ENCODE measurements at regions not wholly inside any gene's neighbourhood (a gene's known extent, or its start where the extent isn't known, plus 50 kb on each side); places are given as distances from the start of the nearest gene placed in this dataset.
"Not testable (repeated sequence)": the region's sequence is repeated elsewhere in the genome, so short reads cannot be mapped to it uniquely, and the experiment has no call there.

DNA sequence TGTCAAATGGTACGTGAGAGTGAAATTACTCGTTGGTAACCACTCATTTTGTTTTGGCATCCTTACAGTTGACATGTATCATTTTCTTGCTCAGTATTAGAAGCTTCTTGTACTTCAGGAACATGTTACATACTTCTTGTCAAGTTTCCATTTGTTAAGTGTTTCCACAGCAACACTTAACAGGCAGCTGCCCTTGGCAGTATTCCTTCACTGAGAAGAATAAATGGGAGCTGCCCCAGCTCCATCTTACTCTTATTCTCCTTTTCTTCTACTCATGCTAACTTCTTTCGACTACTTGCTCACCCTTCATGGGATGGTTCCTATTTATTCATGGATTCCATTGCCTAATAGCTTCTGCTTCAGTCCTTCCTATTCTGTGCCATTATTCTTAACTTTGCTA lies 60.1 kb upstream of the TUBA3E start:
- Mint-ChIP-seq H3K4me1 (ENCODE audit: low read depth, unreplicated experiment) (no peaks in the 10 kb centered on the region), H3K27ac (ENCODE audit: unreplicated experiment) (no peak overlapping the region), H3K27me3 (ENCODE audit: unreplicated experiment) (peaks cover 55% of the 10 kb centered on the region), H3K9me3 (ENCODE audit: low read depth, unreplicated experiment) (no peaks in the 10 kb centered on the region), H3K4me3 (ENCODE audit: low read depth, unreplicated experiment) (no peak overlapping the region), H3K36me3 (ENCODE audit: insufficient read depth, unreplicated experiment) (peaks cover 3% of the 10 kb centered on the region)
- TF ChIP-seq, protein P1, sequence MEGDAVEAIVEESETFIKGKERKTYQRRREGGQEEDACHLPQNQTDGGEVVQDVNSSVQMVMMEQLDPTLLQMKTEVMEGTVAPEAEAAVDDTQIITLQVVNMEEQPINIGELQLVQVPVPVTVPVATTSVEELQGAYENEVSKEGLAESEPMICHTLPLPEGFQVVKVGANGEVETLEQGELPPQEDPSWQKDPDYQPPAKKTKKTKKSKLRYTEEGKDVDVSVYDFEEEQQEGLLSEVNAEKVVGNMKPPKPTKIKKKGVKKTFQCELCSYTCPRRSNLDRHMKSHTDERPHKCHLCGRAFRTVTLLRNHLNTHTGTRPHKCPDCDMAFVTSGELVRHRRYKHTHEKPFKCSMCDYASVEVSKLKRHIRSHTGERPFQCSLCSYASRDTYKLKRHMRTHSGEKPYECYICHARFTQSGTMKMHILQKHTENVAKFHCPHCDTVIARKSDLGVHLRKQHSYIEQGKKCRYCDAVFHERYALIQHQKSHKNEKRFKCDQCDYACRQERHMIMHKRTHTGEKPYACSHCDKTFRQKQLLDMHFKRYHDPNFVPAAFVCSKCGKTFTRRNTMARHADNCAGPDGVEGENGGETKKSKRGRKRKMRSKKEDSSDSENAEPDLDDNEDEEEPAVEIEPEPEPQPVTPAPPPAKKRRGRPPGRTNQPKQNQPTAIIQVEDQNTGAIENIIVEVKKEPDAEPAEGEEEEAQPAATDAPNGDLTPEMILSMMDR (IDR thresholded peaks at IDR 0.05; ENCODE audit: unreplicated experiment), result no peak
- BruUV-seq (replicated peaks), result no TSS peak
- intact Hi-C loops (cut with micrococcal nuclease; ENCODE audit: unreplicated experiment), result no loop called here
- DNase-seq, result no peak
- CTCF ChIA-PET, result no interaction called here

GRCh38 chr2:130252880-130253645 lies 54.8 kb upstream of the TUBA3E start:
- Mint-ChIP-seq H3K27me3 (ENCODE audit: unreplicated experiment) (peaks cover 24% of the 10 kb centered on the region), H3K9me3 (ENCODE audit: low read depth, unreplicated experiment) (no peaks in the 10 kb centered on the region), H3K36me3 (ENCODE audit: insufficient read depth, unreplicated experiment) (peaks cover 19% of the 10 kb centered on the region), H3K27ac (ENCODE audit: unreplicated experiment) (peak overlapping the region; percentile 13), H3K4me1 (ENCODE audit: low read depth, unreplicated experiment) (no peaks in the 10 kb centered on the region), H3K4me3 (ENCODE audit: low read depth, unreplicated experiment) (peak overlapping the region; percentile 68)
- BruUV-seq (replicated peaks), result no TSS peak
- DNase-seq, result peak; percentile 55
- TF ChIP-seq, protein P1 (IDR thresholded peaks at IDR 0.05; ENCODE audit: unreplicated experiment), result no peak
- intact Hi-C loops (cut with micrococcal nuclease; ENCODE audit: unreplicated experiment), result no loop called here
- CTCF ChIA-PET, result interaction anchor here (0.6 to 1.0 kb wide), 3 partner anchors 12 to 79 kb away, joined by 3 read pairs; no protein-coding TSS in a partner anchor

GRCh38 chr2:130251873-130252620 lies 53.8 kb upstream of the TUBA3E start:
- Mint-ChIP-seq H3K9me3 (ENCODE audit: low read depth, unreplicated experiment) (no peaks in the 10 kb centered on the region), H3K4me1 (ENCODE audit: low read depth, unreplicated experiment) (no peaks in the 10 kb centered on the region), H3K36me3 (ENCODE audit: insufficient read depth, unreplicated experiment) (peaks cover 19% of the 10 kb centered on the region), H3K27me3 (ENCODE audit: unreplicated experiment) (peaks cover 28% of the 10 kb centered on the region), H3K27ac (ENCODE audit: unreplicated experiment) (peak overlapping the region; percentile 26), H3K4me3 (ENCODE audit: low read depth, unreplicated experiment) (peak overlapping the region; percentile 68)
- CTCF ChIA-PET, result interaction anchor here (1.0 kb wide), 1 partner anchor 36 kb away, joined by 3 read pairs; no protein-coding TSS in a partner anchor
- intact Hi-C loops (cut with micrococcal nuclease; ENCODE audit: unreplicated experiment), result no loop called here
- peak; percentile 24 for DNase-seq
- BruUV-seq (replicated peaks), result no TSS peak
- TF ChIP-seq, protein P1 (IDR thresholded peaks at IDR 0.05; ENCODE audit: unreplicated experiment), result no peak

GRCh38 chr2:130251535-130251872 lies 53.3 kb upstream of the TUBA3E start:
- Mint-ChIP-seq H3K27me3 (ENCODE audit: unreplicated experiment) (peaks cover 34% of the 10 kb centered on the region), H3K36me3 (ENCODE audit: insufficient read depth, unreplicated experiment) (peaks cover 19% of the 10 kb centered on the region), H3K9me3 (ENCODE audit: low read depth, unreplicated experiment) (no peaks in the 10 kb centered on the region), H3K27ac (ENCODE audit: unreplicated experiment) (no peak overlapping the region), H3K4me3 (ENCODE audit: low read depth, unreplicated experiment) (peak overlapping the region; percentile 68), H3K4me1 (ENCODE audit: low read depth, unreplicated experiment) (no peaks in the 10 kb centered on the region)
- DNase-seq, result no peak
- TF ChIP-seq, protein P1 (IDR thresholded peaks at IDR 0.05; ENCODE audit: unreplicated experiment), result no peak
- CTCF ChIA-PET, result no interaction called here
- no TSS peak for BruUV-seq (replicated peaks)
- intact Hi-C loops (cut with micrococcal nuclease; ENCODE audit: unreplicated experiment), result no loop called here

- H3K27ac Mint-ChIP-seq (ENCODE audit: unreplicated experiment); BruUV-seq (replicated peaks); H3K9me3 Mint-ChIP-seq (ENCODE audit: low read depth, unreplicated experiment); H3K4me1 Mint-ChIP-seq (ENCODE audit: low read depth, unreplicated experiment); CTCF ChIA-PET; H3K4me3 Mint-ChIP-seq (ENCODE audit: low read depth, unreplicated experiment); DNase-seq: not testable (repeated sequence)
- Mint-ChIP-seq H3K27me3 (ENCODE audit: unreplicated experiment) (peaks cover 42% of the 10 kb centered on the region), H3K36me3 (ENCODE audit: insufficient read depth, unreplicated experiment) (peaks cover 17% of the 10 kb centered on the region)
- intact Hi-C loops (cut with micrococcal nuclease; ENCODE audit: unreplicated experiment), result loop anchor here (10.0 kb wide), 1 partner anchor 64 kb away; the partner anchor contains the start of genes MZT2B and SMPD4
Observed at GRCh38 chr2:130248355-130248754, 50.1 kb upstream of the TUBA3E start.
